Bronchial epithelial cell (primary cell): ENCODE measurements at regions not wholly inside any gene's neighbourhood (a gene's known extent, or its start where the extent isn't known, plus 50 kb on each side); places are given as distances from the start of the nearest gene placed in this dataset.

Source experiments
- DNase-seq: peaks from one replicate; pipeline ENCODE4 v3.0.0-alpha.2; 2010; ENCODE audit warnings: low read depth
- FAIRE-seq: peaks from 2 replicates; lab custom pipeline; 2011; peaks lifted over from hg19 to GRCh38; lab: Jason Lieb, UNC
- H3K27me3 ChIP-seq: 2 replicates; pipeline ENCODE4 v1.5.1; 2011; ENCODE audit warnings: low read length; ENCODE audit not compliant: control insufficient read depth, insufficient read depth
- H3K36me3 ChIP-seq: 2 replicates; pipeline ENCODE4 v1.5.1; 2011; ENCODE audit warnings: low read length; ENCODE audit not compliant: control insufficient read depth, insufficient read depth
- H3K4me3 ChIP-seq: 2 replicates; pipeline ENCODE4 v1.5.1; 2011; ENCODE audit warnings: mild to moderate bottlenecking, low read depth, low read length, control low read depth
- CTCF ChIP-seq: IDR thresholded peaks from 2 replicates; pipeline ENCODE4 v1.5.1; 2011; ENCODE audit warnings: mild to moderate bottlenecking, moderate library complexity, low read length, control low read depth, inconsistent platforms; ENCODE audit not compliant: insufficient read depth, severe bottlenecking

GRCh38 chr10:10538326-10538725, 479.3 kb upstream of the CELF2 start:
- FAIRE-seq: no peak

DNA sequence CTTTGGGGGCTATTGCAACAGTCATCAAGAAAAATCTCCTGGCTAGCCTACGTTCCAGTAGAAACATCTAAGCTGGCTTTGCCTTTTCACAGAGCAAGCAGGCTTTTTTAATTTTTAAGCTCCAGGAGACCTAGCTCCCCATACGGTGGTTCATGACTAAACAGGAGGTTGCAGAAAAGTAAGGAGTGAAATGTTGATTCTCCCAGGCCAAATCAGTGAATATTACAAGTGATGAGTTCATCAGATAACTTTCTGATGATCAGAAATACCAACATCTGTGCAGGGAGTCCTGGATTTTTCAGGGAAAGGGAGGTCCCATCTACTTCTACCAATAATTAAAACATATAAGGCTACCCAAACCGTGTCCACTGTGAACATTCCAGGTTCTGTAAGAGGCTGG, 477.3 kb upstream of the CELF2 start:
- DNase-seq: no peak
- H3K4me3 ChIP-seq: no peak overlapping the region
- no peak for FAIRE-seq
- H3K27me3 ChIP-seq: no peaks in the 10 kb centered on the region
- no peaks in the 10 kb centered on the region for H3K36me3 ChIP-seq
- TF ChIP-seq CTCF: no peak

More at GRCh38 chr10:10538326-10538725, 479.3 kb upstream of the CELF2 start:
- Histone ChIP-seq H3K4me3 (no peak overlapping the region), H3K36me3 (no peaks in the 10 kb centered on the region), H3K27me3 (no peaks in the 10 kb centered on the region)
- no peak for TF ChIP-seq CTCF
- DNase-seq: no peak

GRCh38 chr10:10542477-10542876, 475.2 kb upstream of the CELF2 start:
- Histone ChIP-seq H3K36me3 (no peaks in the 10 kb centered on the region), H3K4me3 (no peak overlapping the region), H3K27me3 (no peaks in the 10 kb centered on the region)
- no peak for TF ChIP-seq CTCF
- no peak for FAIRE-seq
- DNase-seq: no peak

DNA sequence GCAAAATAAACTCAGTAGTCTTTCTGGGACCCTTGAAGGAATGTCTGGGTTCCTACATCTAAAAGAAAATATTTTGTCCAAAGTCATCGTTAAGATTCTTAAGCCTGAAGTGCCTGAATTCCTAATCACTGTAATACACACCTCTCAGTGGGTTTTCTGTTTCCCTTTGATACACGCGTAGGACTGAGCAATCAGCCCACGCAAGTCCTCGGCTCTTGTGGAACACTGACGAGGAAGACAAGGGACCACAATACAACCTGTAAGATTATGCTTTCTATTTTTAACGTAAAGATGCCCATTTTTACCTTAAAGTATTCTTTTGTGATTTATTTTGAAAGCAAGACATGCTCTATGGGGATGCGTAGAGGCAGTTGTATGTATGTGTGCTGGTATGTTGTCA, 472.8 kb upstream of the CELF2 start:
- Histone ChIP-seq H3K36me3 (no peaks in the 10 kb centered on the region), H3K27me3 (no peaks in the 10 kb centered on the region), H3K4me3 (no peak overlapping the region)
- DNase-seq: no peak
- TF ChIP-seq CTCF: no peak
- no peak for FAIRE-seq

- no peak for TF ChIP-seq CTCF
- DNase-seq (no peak), FAIRE-seq (no peak)
- Histone ChIP-seq H3K4me3 (no peak overlapping the region), H3K27me3 (no peaks in the 10 kb centered on the region), H3K36me3 (no peaks in the 10 kb centered on the region)
Measured at GRCh38 chr10:10545771-10546170, 471.9 kb upstream of the CELF2 start.

- no peak for TF ChIP-seq CTCF
- DNase-seq (no peak), FAIRE-seq (no peak)
- Histone ChIP-seq H3K27me3 (no peaks in the 10 kb centered on the region), H3K4me3 (no peak overlapping the region), H3K36me3 (no peaks in the 10 kb centered on the region)
Measured at GRCh38 chr10:10551596-10552301, 465.9 kb upstream of the CELF2 start.
